GM12878 (cell line): ENCODE measurements at regions not wholly inside any gene's neighbourhood (a gene's known extent, or its start where the extent isn't known, plus 50 kb on each side); places are given as distances from the start of the nearest gene placed in this dataset.

Experiments
- ATAC-seq: fragments of 200-7000 bp; cut with Tn5 transposase; 3 replicates; pipeline ENCODE4 v1.9.1; 2020; ENCODE audit warnings: mild to moderate bottlenecking, moderate library complexity
- BruUV-seq: library from RNA; stranded (reverse); fragments of 400-500 nt; replicated peaks from 2 replicates; lab custom pipeline; 2021; lab: Mats Ljungman, UMichigan
- CTCF ChIA-PET: fragments of 300-600 bp; sonication (Branson Sonifier 250); formaldehyde crosslinking; extraction: SDS; loops from one replicate; lab custom pipeline; 2021; ENCODE audit warnings: inconsistent platforms; lab: Yijun Ruan, JAX
- POLR2A ChIA-PET: fragments of 350-600 bp; formaldehyde crosslinking; extraction: SDS; loops from one replicate; lab custom pipeline; 2021; ENCODE audit warnings: inconsistent platforms; lab: Charles Lee
- RAD21 ChIA-PET: fragments of 300-600 bp; sonication (Branson Sonifier 250); formaldehyde crosslinking; loops from one replicate; lab custom pipeline; 2023; ENCODE audit warnings: antibody characterized with exemption; ENCODE audit not compliant: unreplicated experiment; lab: Charles Lee
- SMC1A ChIA-PET: fragments of 300-600 bp; sonication (Branson Sonifier 250); formaldehyde crosslinking; loops from one replicate; lab custom pipeline; 2023; ENCODE audit not compliant: unreplicated experiment, uncharacterized antibody; lab: Charles Lee
- DNase-seq: peaks from one replicate; pipeline ENCODE4 v3.0.0-alpha.2; 2011; ENCODE audit warnings: low read depth, low spot score
- FAIRE-seq: peaks from 3 replicates; lab custom pipeline; 2011; peaks lifted over from hg19 to GRCh38; lab: Jason Lieb, UNC
- H2AFZ ChIP-seq: 2 replicates; pipeline ENCODE4 v1.6.0; 2011; ENCODE audit warnings: low read depth, low read length, control low read depth; ENCODE audit not compliant: control insufficient read depth
- H3K27ac ChIP-seq: 2 replicates; pipeline ENCODE4 v1.5.1; 2011; ENCODE audit warnings: control low read depth; ENCODE audit not compliant: control insufficient read depth, insufficient read depth
- H3K27me3 ChIP-seq, 2 experiments: replicated peaks in 1 of 2; 2 replicates each; pipeline versions ENCODE4 v1.6.0 to v1.6.1; 2011; ENCODE audit warnings: low read length in 1 of 2; ENCODE audit not compliant: control insufficient read depth in 2 of 2, insufficient read depth in 2 of 2
- H3K36me3 ChIP-seq, 2 experiments: 2 replicates each; pipeline ENCODE4 v1.5.1; 2011; ENCODE audit warnings: low read length in 1 of 2; ENCODE audit not compliant: control insufficient read depth in 2 of 2, insufficient read depth in 2 of 2
- H3K4me1 ChIP-seq: 2 replicates; pipeline ENCODE4 v1.6.1; 2011; ENCODE audit warnings: mild to moderate bottlenecking, low read length, moderate library complexity, mixed read lengths; ENCODE audit not compliant: control insufficient read depth, insufficient read depth
- H3K4me2 ChIP-seq: 2 replicates; pipeline ENCODE4 v1.6.0; 2011; ENCODE audit warnings: control low read depth; ENCODE audit not compliant: control insufficient read depth, insufficient read depth
- H3K4me3 ChIP-seq: fragments of 200-600 bp; sonication (generic); 2 replicates; pipeline ENCODE4 v1.5.1; 2016
- H3K79me2 ChIP-seq: 2 replicates; pipeline ENCODE4 v1.6.0; 2011; ENCODE audit warnings: low read length; ENCODE audit not compliant: control insufficient read depth, insufficient read depth
- H3K9ac ChIP-seq: 2 replicates; pipeline ENCODE4 v1.8.0; 2011; ENCODE audit warnings: low read length, control low read depth, mixed read lengths; ENCODE audit not compliant: control insufficient read depth, insufficient read depth
- H3K9me3 ChIP-seq: replicated peaks from 3 replicates; pipeline ENCODE4 v1.5.1; 2011; ENCODE audit warnings: mild to moderate bottlenecking, low read length; ENCODE audit not compliant: control insufficient read depth, insufficient read depth
- H4K20me1 ChIP-seq: 2 replicates; pipeline ENCODE4 v1.6.0; 2011; ENCODE audit not compliant: control insufficient read depth, insufficient read depth
- BCLAF1 ChIP-seq: fragments of 450-650 bp; IDR thresholded peaks from 2 replicates; pipeline ENCODE4 v1.6.1; 2017; ENCODE audit warnings: antibody characterized with exemption, mild to moderate bottlenecking, moderate library complexity
- EP300 ChIP-seq, 2 experiments: fragments of 150-350 bp in 1 of 2; IDR thresholded peaks; 2 replicates each; pipeline ENCODE4 v1.6.1; 2011 to 2012; ENCODE audit warnings: low read depth in 2 of 2, low read length in 2 of 2, borderline replicate concordance in 1 of 2, improper control_type of control experiment in 1 of 2, inconsistent platforms in 1 of 2; ENCODE audit not compliant: control insufficient read depth in 1 of 2
- PML ChIP-seq: IDR thresholded peaks from 2 replicates; pipeline ENCODE4 v1.6.1; 2012; ENCODE audit warnings: low read length, inconsistent platforms
- ZBED1 ChIP-seq: IDR thresholded peaks from 2 replicates; pipeline ENCODE4 v1.6.1; 2016; ENCODE audit warnings: borderline replicate concordance
- ZNF24 ChIP-seq: fragments of 450-650 bp; IDR thresholded peaks from 2 replicates; pipeline ENCODE4 v1.6.1; 2017; ENCODE audit warnings: antibody characterized with exemption, mild to moderate bottlenecking
- WGBS: methylation state at CpG from one replicate; pipeline ENCODE4 v1.1.6; 2016; ENCODE audit warnings: low lambda C conversion rate; ENCODE audit not compliant: insufficient replicate concordance, insufficient coverage; ENCODE audit errors: missing lambda C conversion rate; 5-methylcytosine and 5-hydroxymethylcytosine counted together
- in situ Hi-C: fragments of 300-500 bp; cut with MboI; formaldehyde crosslinking; loops from 9 replicates; pipeline ENCODE4 v1.14.3; 2018; ENCODE audit warnings: mixed read lengths
- intact Hi-C: fragments of 100-400 bp; cut with micrococcal nuclease; formaldehyde crosslinking; loops from one replicate; pipeline ENCODE4 v1.14.2; 2022; ENCODE audit not compliant: unreplicated experiment
- TF ChIP-seq, protein P1 (sequence below): fragments of 450-650 bp; IDR thresholded peaks from 2 replicates; pipeline ENCODE4 v1.6.1; 2016; ENCODE audit warnings: mild to moderate bottlenecking

GRCh38 chr18:68417826-68418225, 297.1 kb downstream of the TMX3 start:
- Histone ChIP-seq H3K9ac (no peak overlapping the region), H3K4me3 (no peak overlapping the region), H3K9me3 (no peaks in the 10 kb centered on the region), H3K27me3 (no peaks in the 10 kb centered on the region), H3K36me3 (no peaks in the 10 kb centered on the region), H4K20me1 (no peaks in the 10 kb centered on the region), H3K79me2 (no peaks in the 10 kb centered on the region), H3K4me2 (no peak overlapping the region), H3K4me1 (no peaks in the 10 kb centered on the region), H3K27ac (no peak overlapping the region), H2AFZ (no peak overlapping the region)
- intact Hi-C loops (no loop called here), in situ Hi-C loops (no loop called here)
- TF ChIP-seq EP300 (IDR thresholded peaks at IDR 0.05; ENCODE audit: borderline replicate concordance in 1 of 2, control insufficient read depth in 1 of 2, low read depth in 2 of 2, low read length in 2 of 2) (no peak), BCLAF1 (no peak), ZNF24 (no peak), ZBED1 (no peak), PML (no peak)
- TF ChIP-seq, protein P1, sequence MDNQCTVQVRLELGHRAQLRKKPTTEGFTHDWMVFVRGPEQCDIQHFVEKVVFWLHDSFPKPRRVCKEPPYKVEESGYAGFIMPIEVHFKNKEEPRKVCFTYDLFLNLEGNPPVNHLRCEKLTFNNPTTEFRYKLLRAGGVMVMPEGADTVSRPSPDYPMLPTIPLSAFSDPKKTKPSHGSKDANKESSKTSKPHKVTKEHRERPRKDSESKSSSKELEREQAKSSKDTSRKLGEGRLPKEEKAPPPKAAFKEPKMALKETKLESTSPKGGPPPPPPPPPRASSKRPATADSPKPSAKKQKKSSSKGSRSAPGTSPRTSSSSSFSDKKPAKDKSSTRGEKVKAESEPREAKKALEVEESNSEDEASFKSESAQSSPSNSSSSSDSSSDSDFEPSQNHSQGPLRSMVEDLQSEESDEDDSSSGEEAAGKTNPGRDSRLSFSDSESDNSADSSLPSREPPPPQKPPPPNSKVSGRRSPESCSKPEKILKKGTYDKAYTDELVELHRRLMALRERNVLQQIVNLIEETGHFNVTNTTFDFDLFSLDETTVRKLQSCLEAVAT, result no peak
- no TSS peak for BruUV-seq
- ChIA-PET CTCF (no interaction called here), SMC1A (no interaction called here), RAD21 (interaction anchor here (0.8 kb wide), 1 partner anchor 103 kb away, joined by 3 read pairs; no protein-coding TSS in a partner anchor), POLR2A (no interaction called here)
- WGBS, result 2% methylated on average over 3 of the region's 3 CpGs
- no peak for DNase-seq
- no peak for FAIRE-seq
- no peak; the same call in 2 of the 3 replicates for ATAC-seq
